K562 (cell line): ENCODE measurements at regions not wholly inside any gene's neighbourhood (a gene's known extent, or its start where the extent isn't known, plus 50 kb on each side); places are given as distances from the start of the nearest gene placed in this dataset.

Source experiments
- NR2F6 ChIP-seq: fragments of 450-650 bp; formaldehyde crosslinking; IDR thresholded peaks from 2 replicates; pipeline ENCODE4 v1.4.0; 2020; ENCODE audit warnings: mild to moderate bottlenecking
- PURB ChIP-seq: sonication (generic); formaldehyde crosslinking; IDR thresholded peaks from 2 replicates; pipeline ENCODE4 v1.9.0; 2021; ENCODE audit warnings: low read depth, mild to moderate bottlenecking, missing genetic modification reagents
- RCOR1 ChIP-seq, 2 experiments: IDR thresholded peaks; 2 replicates each; pipeline ENCODE4 v1.6.1; 2012; ENCODE audit warnings: low read depth in 2 of 2, low read length in 2 of 2, borderline replicate concordance in 1 of 2, improper control_type of control experiment in 1 of 2
- SMARCE1 ChIP-seq: fragments of 450-650 bp; IDR thresholded peaks from 2 replicates; pipeline ENCODE4 v1.7.1; 2016; ENCODE audit warnings: mild to moderate bottlenecking
- WHSC1 ChIP-seq: IDR thresholded peaks from one replicate; pipeline ENCODE4 v1.6.1; 2012; ENCODE audit warnings: low read length, control low read depth, inconsistent platforms
- ZBED1 ChIP-seq: IDR thresholded peaks from 2 replicates; pipeline ENCODE4 v1.6.1; 2014
- ZNF316 ChIP-seq: fragments of 450-650 bp; IDR thresholded peaks from 2 replicates; pipeline ENCODE4 v1.6.1; 2016
- ZNF79 ChIP-seq: fragments of 250-450 bp; sonication (Bioruptor Pico); IDR thresholded peaks from 2 replicates; pipeline ENCODE4 v1.4.0; 2020; ENCODE audit warnings: low read depth, mild to moderate bottlenecking, moderate library complexity
- ZSCAN32 ChIP-seq: fragments of 450-650 bp; formaldehyde crosslinking; IDR thresholded peaks from 2 replicates; pipeline ENCODE4 v1.4.0; 2020; ENCODE audit warnings: mild to moderate bottlenecking, moderate library complexity
- TF ChIP-seq, protein P1 (sequence below): fragments of 450-650 bp; IDR thresholded peaks from 2 replicates; pipeline ENCODE4 v1.6.1; 2014; ENCODE audit warnings: low read depth, mild to moderate bottlenecking, moderate library complexity, borderline replicate concordance
- TF ChIP-seq, protein P2 (sequence below): sonication (generic); formaldehyde crosslinking; IDR thresholded peaks from 2 replicates; pipeline ENCODE4 v1.8.0; 2023; ENCODE audit warnings: mild to moderate bottlenecking, missing genetic modification reagents

DNA sequence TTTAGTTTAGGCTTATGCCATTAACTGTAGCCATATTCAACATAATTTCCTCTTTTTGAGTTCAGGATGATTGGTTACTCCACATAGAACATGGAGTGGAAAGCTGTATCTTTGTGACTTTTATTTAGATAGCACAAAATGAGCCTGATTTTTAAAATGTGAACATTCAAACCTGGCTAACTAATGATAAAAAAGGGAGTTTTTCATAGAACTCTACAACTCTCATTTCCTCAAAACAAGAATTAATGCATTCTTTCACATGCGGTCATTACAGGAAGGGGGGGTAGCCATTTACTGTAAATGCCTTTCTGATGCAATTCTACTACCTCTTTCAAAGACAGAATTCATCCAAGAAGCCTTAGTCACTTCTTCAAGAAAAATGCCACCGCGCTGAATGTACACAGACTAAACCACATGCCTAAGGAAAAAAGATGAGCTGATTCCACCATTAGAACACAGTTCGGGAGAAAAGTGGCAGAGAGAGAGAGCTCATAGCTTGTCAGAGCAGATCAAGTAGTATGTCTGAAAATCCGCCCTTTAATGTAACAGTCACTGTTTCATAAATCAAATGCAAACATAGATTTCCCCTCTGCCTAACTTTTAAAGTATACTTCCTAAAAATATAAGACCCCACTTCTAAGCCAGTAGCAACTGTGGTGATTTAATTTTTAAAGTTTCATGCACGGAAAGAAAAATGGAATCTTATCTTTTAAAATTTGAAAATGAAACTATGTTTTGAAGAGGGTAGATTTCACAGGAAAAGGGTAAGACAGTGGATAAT is 226.4 kb upstream of the KLF14 start (continued):
- TF ChIP-seq, protein P1, sequence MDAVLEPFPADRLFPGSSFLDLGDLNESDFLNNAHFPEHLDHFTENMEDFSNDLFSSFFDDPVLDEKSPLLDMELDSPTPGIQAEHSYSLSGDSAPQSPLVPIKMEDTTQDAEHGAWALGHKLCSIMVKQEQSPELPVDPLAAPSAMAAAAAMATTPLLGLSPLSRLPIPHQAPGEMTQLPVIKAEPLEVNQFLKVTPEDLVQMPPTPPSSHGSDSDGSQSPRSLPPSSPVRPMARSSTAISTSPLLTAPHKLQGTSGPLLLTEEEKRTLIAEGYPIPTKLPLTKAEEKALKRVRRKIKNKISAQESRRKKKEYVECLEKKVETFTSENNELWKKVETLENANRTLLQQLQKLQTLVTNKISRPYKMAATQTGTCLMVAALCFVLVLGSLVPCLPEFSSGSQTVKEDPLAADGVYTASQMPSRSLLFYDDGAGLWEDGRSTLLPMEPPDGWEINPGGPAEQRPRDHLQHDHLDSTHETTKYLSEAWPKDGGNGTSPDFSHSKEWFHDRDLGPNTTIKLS = no peak
- TF ChIP-seq ZBED1 (no peak), ZSCAN32 (peak; percentile 92), WHSC1 (no peak), SMARCE1 (peak; percentile 47; the same call in 1 of the 2 replicates), RCOR1 (IDR thresholded peaks at IDR 0.05; ENCODE audit: borderline replicate concordance in 1 of 2, low read depth in 2 of 2, low read length in 2 of 2) (peak in 1 of 2 experiments; percentile 51; a peak in 2 of 4 replicates), PURB (CRISPR knock-in tag) (no peak), NR2F6 (CRISPR knock-in tag) (0 out of 2 replicates have a peak, but pooled peaks have one; percentile 54), ZNF316 (peak; percentile 26; the same call in 1 of the 2 replicates), ZNF79 (CRISPR knock-in tag) (peak; percentile 61)
- TF ChIP-seq, protein P2, sequence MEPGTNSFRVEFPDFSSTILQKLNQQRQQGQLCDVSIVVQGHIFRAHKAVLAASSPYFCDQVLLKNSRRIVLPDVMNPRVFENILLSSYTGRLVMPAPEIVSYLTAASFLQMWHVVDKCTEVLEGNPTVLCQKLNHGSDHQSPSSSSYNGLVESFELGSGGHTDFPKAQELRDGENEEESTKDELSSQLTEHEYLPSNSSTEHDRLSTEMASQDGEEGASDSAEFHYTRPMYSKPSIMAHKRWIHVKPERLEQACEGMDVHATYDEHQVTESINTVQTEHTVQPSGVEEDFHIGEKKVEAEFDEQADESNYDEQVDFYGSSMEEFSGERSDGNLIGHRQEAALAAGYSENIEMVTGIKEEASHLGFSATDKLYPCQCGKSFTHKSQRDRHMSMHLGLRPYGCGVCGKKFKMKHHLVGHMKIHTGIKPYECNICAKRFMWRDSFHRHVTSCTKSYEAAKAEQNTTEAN (CRISPR knock-in tag) = no peak
